ENCODE measurements at regions not wholly inside any gene's neighbourhood (a gene's known extent, or its start where the extent isn't known, plus 50 kb on each side); places are given as distances from the start of the nearest gene placed in this dataset.
"Not testable (repeated sequence)": the region's sequence is repeated elsewhere in the genome, so short reads cannot be mapped to it uniquely, and the experiment has no call there.

DNA sequence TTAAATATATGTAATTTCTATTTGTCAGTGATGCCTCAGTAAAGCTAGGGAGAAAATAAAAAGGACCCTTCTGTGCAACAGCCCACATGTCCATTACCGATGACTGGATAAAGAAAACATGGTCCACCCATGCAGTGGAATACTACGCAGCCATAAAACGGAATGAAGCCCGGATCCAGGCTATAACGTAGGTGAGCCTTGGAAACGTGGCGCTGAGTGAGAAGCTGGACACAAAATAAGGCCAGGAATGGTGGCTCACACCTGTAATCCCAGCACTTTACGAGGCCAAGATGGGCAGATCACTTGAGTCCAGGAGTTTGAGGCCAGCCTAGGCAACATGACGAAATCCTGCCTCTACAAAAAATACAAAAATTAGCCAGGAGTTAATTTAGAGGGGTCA is 98.2 kb downstream of the CRLF3 start:
- TF ChIP-seq, protein P1, sequence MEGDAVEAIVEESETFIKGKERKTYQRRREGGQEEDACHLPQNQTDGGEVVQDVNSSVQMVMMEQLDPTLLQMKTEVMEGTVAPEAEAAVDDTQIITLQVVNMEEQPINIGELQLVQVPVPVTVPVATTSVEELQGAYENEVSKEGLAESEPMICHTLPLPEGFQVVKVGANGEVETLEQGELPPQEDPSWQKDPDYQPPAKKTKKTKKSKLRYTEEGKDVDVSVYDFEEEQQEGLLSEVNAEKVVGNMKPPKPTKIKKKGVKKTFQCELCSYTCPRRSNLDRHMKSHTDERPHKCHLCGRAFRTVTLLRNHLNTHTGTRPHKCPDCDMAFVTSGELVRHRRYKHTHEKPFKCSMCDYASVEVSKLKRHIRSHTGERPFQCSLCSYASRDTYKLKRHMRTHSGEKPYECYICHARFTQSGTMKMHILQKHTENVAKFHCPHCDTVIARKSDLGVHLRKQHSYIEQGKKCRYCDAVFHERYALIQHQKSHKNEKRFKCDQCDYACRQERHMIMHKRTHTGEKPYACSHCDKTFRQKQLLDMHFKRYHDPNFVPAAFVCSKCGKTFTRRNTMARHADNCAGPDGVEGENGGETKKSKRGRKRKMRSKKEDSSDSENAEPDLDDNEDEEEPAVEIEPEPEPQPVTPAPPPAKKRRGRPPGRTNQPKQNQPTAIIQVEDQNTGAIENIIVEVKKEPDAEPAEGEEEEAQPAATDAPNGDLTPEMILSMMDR (IDR thresholded peaks at IDR 0.05; ENCODE audit: low read depth, low read length) = not testable (repeated sequence)
- not testable (repeated sequence) for TF ChIP-seq POLR2A (IDR thresholded peaks at IDR 0.05; ENCODE audit: extremely low read depth, insufficient read length)

Data from NB4 (cell line).